Stomach (tissue), 8 donors: ENCODE measurements at regions not wholly inside any gene's neighbourhood (a gene's known extent, or its start where the extent isn't known, plus 50 kb on each side); places are given as distances from the start of the nearest gene placed in this dataset.

Experiments
- DNase-seq, 2 donors: peaks; one replicate each; pipeline versions ENCODE4 v3.0.0 to v3.0.0-alpha.2; 2013 to 2019
- H3K27ac ChIP-seq, 5 donors: fragments of 200-600 bp in 4 of 5; sonication (generic) in 4 of 5; one replicate each; pipeline ENCODE4 v1.5.1; 2013 to 2019; ENCODE audit warnings: mild to moderate bottlenecking in 1 of 5, moderate library complexity in 1 of 5
- H3K27me3 ChIP-seq, 3 donors: fragments of 200-600 bp; sonication (generic); one replicate each; pipeline ENCODE4 v1.5.1; 2017 to 2019; ENCODE audit warnings: mixed run types in 1 of 3
- H3K36me3 ChIP-seq, 4 donors: fragments of 200-600 bp; sonication (generic); 1 replicate in 3 of 4; 2 replicates in 1 of 4; pipeline ENCODE4 v1.5.1; 2016 to 2019
- H3K4me1 ChIP-seq, 4 donors: fragments of 200-600 bp; sonication (generic); one replicate each; pipeline ENCODE4 v1.5.1; 2016 to 2019
- H3K4me3 ChIP-seq, 4 donors: fragments of 200-600 bp; sonication (generic) in 3 of 4; one replicate each; pipeline ENCODE4 v1.5.1; 2016 to 2019; ENCODE audit warnings: mild to moderate bottlenecking in 1 of 4
- H3K9me3 ChIP-seq, 4 donors: fragments of 200-600 bp; sonication (generic); one replicate each; pipeline ENCODE4 v1.5.1; 2016 to 2019
- CTCF ChIP-seq, 7 experiments: fragments of 450-650 bp in 4 of 7; fragments of 200-600 bp in 3 of 7; sonication (generic) in 3 of 7; IDR thresholded peaks; one replicate each; pipeline ENCODE4 v1.5.1; 2016 to 2019; ENCODE audit warnings: antibody characterized with exemption in 7 of 7, control low read depth in 2 of 7, mild to moderate bottlenecking in 1 of 7
- EP300 ChIP-seq: sonication (generic); formaldehyde crosslinking; IDR thresholded peaks from one replicate; pipeline ENCODE4 v1.6.1; 2017; ENCODE audit warnings: antibody characterized with exemption
- POLR2A ChIP-seq, 4 donors: fragments of 450-650 bp; IDR thresholded peaks; one replicate each; pipeline ENCODE4 v1.6.1; 2016; ENCODE audit warnings: antibody characterized with exemption in 4 of 4, control low read depth in 2 of 4, mild to moderate bottlenecking in 1 of 4, moderate library complexity in 1 of 4
- POLR2AphosphoS5 ChIP-seq, 3 donors: sonication (generic); formaldehyde crosslinking; IDR thresholded peaks; one replicate each; pipeline ENCODE4 v1.6.1; 2016; ENCODE audit warnings: antibody characterized with exemption in 3 of 3
- WGBS, 5 donors: extraction: QIAGEN DNeasy Blood & Tissue Kit in 3 of 5; methylation state at CpG; one replicate each; pipeline versions ENCODE4 v1.1.5 to v1.1.7; 2013 to 2018; 5-methylcytosine and 5-hydroxymethylcytosine counted together
- intact Hi-C: fragments of 100-400 bp; cut with DNase I; formaldehyde crosslinking; loops from one replicate; pipeline ENCODE4 v1.15.1; 2023; ENCODE audit warnings: low total_unique reads
- donor health status: healthy with polysubstance abuse.
- donor health status: Bipolar disorder and iron deficiency.
- donor health status: healthy.

GRCh38 chr7:41873741-41874140, 170.9 kb upstream of the INHBA start:
- Histone ChIP-seq H3K4me1 (peaks cover 0 to 5% (median 0%) of the 10 kb centered on the region in 4 donors), H3K27ac (no peak overlapping the region), H3K27me3 (peaks cover 0 to 3% (median 0%) of the 10 kb centered on the region in 3 donors), H3K36me3 (no peaks in the 10 kb centered on the region), H3K4me3 (no peak overlapping the region), H3K9me3 (no peaks in the 10 kb centered on the region)
- no peak for DNase-seq
- TF ChIP-seq CTCF (IDR thresholded peaks at IDR 0.05): no peak
- TF ChIP-seq POLR2A (IDR thresholded peaks at IDR 0.05): no peak
- TF ChIP-seq EP300: no peak
- TF ChIP-seq POLR2AphosphoS5 (IDR thresholded peaks at IDR 0.05): no peak
- intact Hi-C loops: no loop called here
- 54 to 77% (median 63%) methylated on average over 2 of the region's 2 CpGs for WGBS, 5 donors

GRCh38 chr7:41872966-41873365, 170.1 kb upstream of the INHBA start:
- TF ChIP-seq CTCF (IDR thresholded peaks at IDR 0.05): no peak
- no peak for TF ChIP-seq POLR2A (IDR thresholded peaks at IDR 0.05)
- TF ChIP-seq EP300: no peak
- no peak for TF ChIP-seq POLR2AphosphoS5 (IDR thresholded peaks at IDR 0.05)
- no peak overlapping the region for H3K4me3 ChIP-seq
- peaks cover 0 to 5% (median 0%) of the 10 kb centered on the region in 4 donors for H3K4me1 ChIP-seq
- DNase-seq: no peak
- peaks cover 0 to 3% (median 0%) of the 10 kb centered on the region in 3 donors for H3K27me3 ChIP-seq
- WGBS, 5 donors: 79 to 95% (median 90%) methylated on average over 1 of the region's 1 CpG
- no peak overlapping the region for H3K27ac ChIP-seq
- no peaks in the 10 kb centered on the region for H3K36me3 ChIP-seq
- H3K9me3 ChIP-seq: no peaks in the 10 kb centered on the region
- intact Hi-C loops: no loop called here

GRCh38 chr7:41870461-41871138, 167.7 kb upstream of the INHBA start:
- H3K27me3 ChIP-seq: peaks cover 0 to 3% (median 0%) of the 10 kb centered on the region in 3 donors
- no peak overlapping the region for H3K4me3 ChIP-seq
- peaks cover 0 to 6% (median 2%) of the 10 kb centered on the region in 4 donors for H3K9me3 ChIP-seq
- no peak overlapping the region for H3K27ac ChIP-seq
- intact Hi-C loops: no loop called here
- H3K4me1 ChIP-seq: peaks cover 0 to 5% (median 0%) of the 10 kb centered on the region in 4 donors
- H3K36me3 ChIP-seq: no peaks in the 10 kb centered on the region
- TF ChIP-seq POLR2AphosphoS5 (IDR thresholded peaks at IDR 0.05) (no peak), CTCF (IDR thresholded peaks at IDR 0.05) (no peak), POLR2A (IDR thresholded peaks at IDR 0.05) (no peak), EP300 (no peak)
- 50 to 76% (median 73%) methylated on average over 1 of the region's 1 CpG for WGBS, 5 donors
- DNase-seq: no peak

GRCh38 chr7:41869997-41870396, 167.1 kb upstream of the INHBA start:
- Histone ChIP-seq H3K4me3 (no peak overlapping the region), H3K4me1 (peaks cover 0 to 5% (median 0%) of the 10 kb centered on the region in 4 donors), H3K27ac (no peak overlapping the region), H3K27me3 (peaks cover 0 to 3% (median 0%) of the 10 kb centered on the region in 3 donors), H3K9me3 (peaks cover under 1 to 12% (median 8%) of the 10 kb centered on the region in 4 donors), H3K36me3 (no peaks in the 10 kb centered on the region)
- no peak for DNase-seq
- 33 to 52% (median 45%) methylated on average over 4 of the region's 4 CpGs for WGBS, 5 donors
- TF ChIP-seq CTCF (IDR thresholded peaks at IDR 0.05): no peak
- TF ChIP-seq POLR2AphosphoS5 (IDR thresholded peaks at IDR 0.05): no peak
- TF ChIP-seq POLR2A (IDR thresholded peaks at IDR 0.05): no peak
- no peak for TF ChIP-seq EP300
- intact Hi-C loops: no loop called here
